ENCODE measurements at regions not wholly inside any gene's neighbourhood (a gene's known extent, or its start where the extent isn't known, plus 50 kb on each side); places are given as distances from the start of the nearest gene placed in this dataset.
"Not testable (repeated sequence)": the region's sequence is repeated elsewhere in the genome, so short reads cannot be mapped to it uniquely, and the experiment has no call there.

DNA sequence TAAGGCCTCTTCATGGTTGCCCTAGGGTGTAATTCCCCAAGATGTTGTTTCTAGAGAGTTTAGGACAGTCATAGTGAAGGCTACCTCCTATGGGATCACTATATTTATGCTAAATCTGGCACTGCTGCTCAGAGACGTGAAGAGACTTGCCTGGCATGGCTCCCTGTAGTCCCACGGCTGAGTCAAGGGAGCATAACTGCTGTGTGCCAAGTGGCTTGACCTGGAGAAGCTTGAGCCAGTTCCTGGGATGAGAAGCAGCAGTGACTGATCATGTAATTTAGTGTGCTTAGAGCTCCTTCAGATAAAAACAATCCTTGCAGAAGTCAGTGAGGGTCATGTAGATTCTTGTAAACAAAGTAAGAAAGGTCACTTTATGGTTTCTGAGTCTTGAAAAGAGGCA, 68.9 kb upstream of the TSPAN2 start:
- Histone ChIP-seq H3K36me3 (no peaks in the 10 kb centered on the region), H3K4me3 (no peak overlapping the region), H3K4me1 (peaks cover 8% of the 10 kb centered on the region), H3K27ac (no peak overlapping the region), H3K27me3 (no peaks in the 10 kb centered on the region), H3K9me3 (no peaks in the 10 kb centered on the region)
- TF ChIP-seq, protein P1, sequence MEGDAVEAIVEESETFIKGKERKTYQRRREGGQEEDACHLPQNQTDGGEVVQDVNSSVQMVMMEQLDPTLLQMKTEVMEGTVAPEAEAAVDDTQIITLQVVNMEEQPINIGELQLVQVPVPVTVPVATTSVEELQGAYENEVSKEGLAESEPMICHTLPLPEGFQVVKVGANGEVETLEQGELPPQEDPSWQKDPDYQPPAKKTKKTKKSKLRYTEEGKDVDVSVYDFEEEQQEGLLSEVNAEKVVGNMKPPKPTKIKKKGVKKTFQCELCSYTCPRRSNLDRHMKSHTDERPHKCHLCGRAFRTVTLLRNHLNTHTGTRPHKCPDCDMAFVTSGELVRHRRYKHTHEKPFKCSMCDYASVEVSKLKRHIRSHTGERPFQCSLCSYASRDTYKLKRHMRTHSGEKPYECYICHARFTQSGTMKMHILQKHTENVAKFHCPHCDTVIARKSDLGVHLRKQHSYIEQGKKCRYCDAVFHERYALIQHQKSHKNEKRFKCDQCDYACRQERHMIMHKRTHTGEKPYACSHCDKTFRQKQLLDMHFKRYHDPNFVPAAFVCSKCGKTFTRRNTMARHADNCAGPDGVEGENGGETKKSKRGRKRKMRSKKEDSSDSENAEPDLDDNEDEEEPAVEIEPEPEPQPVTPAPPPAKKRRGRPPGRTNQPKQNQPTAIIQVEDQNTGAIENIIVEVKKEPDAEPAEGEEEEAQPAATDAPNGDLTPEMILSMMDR (IDR thresholded peaks at IDR 0.05): no peak
- TF ChIP-seq POLR2AphosphoS5 (IDR thresholded peaks at IDR 0.05) (no peak), POLR2A (IDR thresholded peaks at IDR 0.05) (no peak), EP300 (IDR thresholded peaks at IDR 0.05) (no peak)
- DNase-seq (ENCODE audit: low spot score in 2 of 2): no peak
- 28% methylated on average over 2 of the region's 2 CpGs for WGBS

DNA sequence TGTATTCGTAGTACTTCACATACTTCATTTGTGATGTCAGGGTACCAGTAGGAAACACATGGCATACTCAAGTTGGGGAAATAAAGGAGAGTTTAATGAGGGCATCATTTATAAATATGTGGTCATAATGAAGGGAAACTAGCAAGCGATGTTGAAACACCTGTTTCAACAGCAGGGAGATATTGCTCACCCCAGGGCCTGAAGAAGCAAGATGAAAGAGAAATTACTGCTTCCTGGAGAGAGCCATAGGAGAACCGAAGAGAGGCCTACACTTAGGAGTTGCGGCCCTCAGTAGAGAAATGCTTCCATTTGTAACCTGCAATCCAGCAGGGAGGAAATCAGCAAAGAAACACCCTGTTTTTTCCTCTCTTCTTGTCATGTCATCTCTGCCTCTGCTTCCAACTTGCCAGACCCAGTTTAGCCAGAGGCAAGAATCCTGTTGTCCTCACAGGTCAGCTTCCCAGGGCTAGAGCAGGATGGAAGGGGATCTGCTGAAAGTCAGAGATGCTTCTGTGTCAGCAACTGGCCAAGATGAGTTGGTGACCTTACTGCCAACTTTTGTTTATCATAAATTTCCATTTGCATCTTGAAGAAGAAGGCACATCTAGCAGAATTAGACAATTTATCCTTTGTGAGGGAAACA, 67.6 kb upstream of the TSPAN2 start:
- peaks cover 8% of the 10 kb centered on the region for H3K4me1 ChIP-seq
- no peaks in the 10 kb centered on the region for H3K9me3 ChIP-seq
- TF ChIP-seq POLR2A (IDR thresholded peaks at IDR 0.05) (no peak), EP300 (IDR thresholded peaks at IDR 0.05) (no peak), POLR2AphosphoS5 (IDR thresholded peaks at IDR 0.05) (no peak)
- TF ChIP-seq, protein P1 (IDR thresholded peaks at IDR 0.05): no peak
- no peak for DNase-seq (ENCODE audit: low spot score in 2 of 2)
- no peak overlapping the region for H3K27ac ChIP-seq
- no peaks in the 10 kb centered on the region for H3K27me3 ChIP-seq
- no peaks in the 10 kb centered on the region for H3K36me3 ChIP-seq
- no peak overlapping the region for H3K4me3 ChIP-seq
- WGBS: 93% methylated on average over 4 of the region's 4 CpGs

DNA sequence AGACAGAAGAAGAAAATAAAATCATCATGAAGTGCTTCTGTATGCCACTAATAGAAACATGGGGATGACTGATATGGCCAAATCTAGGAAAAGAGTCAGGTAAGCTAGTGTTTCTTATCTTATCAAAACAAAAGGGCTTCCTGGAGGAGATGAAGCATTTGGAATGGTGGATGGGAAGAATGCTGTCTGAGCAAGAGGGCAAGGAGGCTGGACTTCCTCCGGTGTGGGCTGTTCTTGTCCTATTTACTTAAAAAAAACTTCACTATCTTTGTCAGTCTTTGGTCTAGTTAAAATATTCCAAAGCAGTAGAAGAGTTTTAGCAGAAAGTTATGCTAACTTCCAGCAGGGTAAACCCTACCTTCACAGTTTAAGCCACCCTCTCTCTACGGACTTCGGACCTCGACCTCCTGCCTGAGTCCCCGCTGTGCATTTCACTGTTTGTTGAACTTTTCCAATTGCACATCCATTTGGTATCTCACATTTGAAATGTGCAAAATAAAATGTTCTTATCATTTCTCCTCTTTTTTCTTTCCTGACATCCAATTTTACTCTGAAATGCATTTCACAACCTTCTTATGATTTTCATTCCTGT, 64.8 kb upstream of the TSPAN2 start:
- H3K36me3 ChIP-seq: no peaks in the 10 kb centered on the region
- WGBS: 97% methylated on average over 5 of the region's 5 CpGs
- DNase-seq (ENCODE audit: low spot score in 2 of 2): no peak

DNA sequence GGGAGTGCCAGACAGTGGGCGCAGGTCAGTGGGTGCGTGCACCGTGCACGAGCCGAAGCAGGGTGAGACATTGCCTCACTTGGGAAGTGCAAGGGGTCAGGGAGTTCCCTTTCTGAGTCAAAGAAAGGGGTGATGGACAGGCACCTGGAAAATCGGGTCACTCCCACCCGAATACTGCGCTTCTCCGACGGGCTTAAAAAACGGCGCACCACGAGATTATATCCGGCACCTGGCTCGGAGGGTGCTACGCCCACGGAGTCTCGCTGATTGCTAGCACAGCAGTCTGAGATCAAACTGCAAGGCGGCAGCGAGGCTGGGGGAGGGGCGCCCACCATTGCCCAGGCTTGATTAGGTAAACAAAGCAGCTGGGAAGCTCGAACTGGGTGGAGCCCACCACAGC, 58.6 kb upstream of the TSPAN2 start:
- not testable (repeated sequence) for H3K36me3 ChIP-seq; H3K4me3 ChIP-seq; DNase-seq (ENCODE audit: low spot score in 2 of 2); H3K4me1 ChIP-seq; H3K27ac ChIP-seq; H3K27me3 ChIP-seq; H3K9me3 ChIP-seq
- 55% methylated on average over 17 of the region's 22 CpGs for WGBS

More for the DNA sequence above, 64.8 kb upstream of the TSPAN2 start:
- peaks cover 8% of the 10 kb centered on the region for H3K4me1 ChIP-seq
- H3K27ac ChIP-seq: no peak overlapping the region
- no peaks in the 10 kb centered on the region for H3K9me3 ChIP-seq
- H3K27me3 ChIP-seq: no peaks in the 10 kb centered on the region
- no peak for TF ChIP-seq POLR2AphosphoS5 (IDR thresholded peaks at IDR 0.05)
- TF ChIP-seq EP300 (IDR thresholded peaks at IDR 0.05): no peak
- TF ChIP-seq POLR2A (IDR thresholded peaks at IDR 0.05): no peak
- TF ChIP-seq, protein P1 (IDR thresholded peaks at IDR 0.05): no peak
- H3K4me3 ChIP-seq: no peak overlapping the region

DNA sequence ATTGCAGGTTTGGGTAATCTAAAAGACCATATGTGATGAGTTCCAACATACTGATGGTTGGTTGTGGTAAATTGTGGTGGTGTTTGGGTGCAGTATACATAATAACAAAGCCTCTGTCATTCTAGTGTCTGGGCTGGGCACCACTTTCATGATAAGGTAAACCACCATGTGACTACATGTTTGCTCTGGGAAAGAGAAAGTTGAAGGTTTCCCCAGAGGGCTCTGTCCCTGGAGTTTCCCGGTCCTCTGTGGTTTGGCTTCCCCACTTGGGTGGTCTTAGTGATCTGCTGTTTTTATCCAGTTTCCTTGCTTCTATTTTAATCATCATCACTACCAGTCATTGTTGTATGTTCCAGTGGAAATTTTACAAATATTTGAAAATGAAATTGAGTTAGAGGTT, 55.9 kb upstream of the TSPAN2 start:
- no peak overlapping the region for H3K4me3 ChIP-seq
- H3K4me1 ChIP-seq: no peaks in the 10 kb centered on the region
- no peak for TF ChIP-seq POLR2AphosphoS5 (IDR thresholded peaks at IDR 0.05)
- TF ChIP-seq POLR2A (IDR thresholded peaks at IDR 0.05): no peak
- TF ChIP-seq EP300 (IDR thresholded peaks at IDR 0.05): no peak
- TF ChIP-seq, protein P1 (IDR thresholded peaks at IDR 0.05): no peak
- WGBS: 61% methylated on average over 1 of the region's 1 CpG
- H3K9me3 ChIP-seq: no peaks in the 10 kb centered on the region
- H3K27ac ChIP-seq: no peak overlapping the region
- no peak for DNase-seq (ENCODE audit: low spot score in 2 of 2)
- H3K36me3 ChIP-seq: no peaks in the 10 kb centered on the region
- H3K27me3 ChIP-seq: peaks cover 4% of the 10 kb centered on the region
